Thoracic aorta (tissue), 2 donors: ENCODE measurements at regions not wholly inside any gene's neighbourhood (a gene's known extent, or its start where the extent isn't known, plus 50 kb on each side); places are given as distances from the start of the nearest gene placed in this dataset.

Source experiments
- ATAC-seq: fragments of 150-250 bp; one replicate; pipeline ENCODE4 v1.8.0; 2017; ENCODE audit warnings: low read depth; ENCODE audit not compliant: insufficient number of reproducible peaks, low FRiP score
- DNase-seq: peaks from one replicate; pipeline ENCODE4 v3.0.0-alpha.2; 2020; ENCODE audit warnings: low spot score
- H3K27ac ChIP-seq, 2 donors: fragments of 200-600 bp; sonication (generic); 1 replicate in 1 of 2; 2 replicates in 1 of 2; pipeline ENCODE4 v1.5.1; 2016; ENCODE audit warnings: mild to moderate bottlenecking in 2 of 2, moderate library complexity in 2 of 2
- H3K27me3 ChIP-seq: fragments of 200-600 bp; sonication (generic); replicated peaks from 2 replicates; pipeline ENCODE4 v1.6.0; 2016; ENCODE audit warnings: mild to moderate bottlenecking; ENCODE audit not compliant: insufficient read depth
- H3K36me3 ChIP-seq: fragments of 200-600 bp; sonication (generic); one replicate; pipeline ENCODE4 v1.5.1; 2016
- H3K4me1 ChIP-seq, 2 donors: fragments of 200-600 bp; sonication (generic); 1 replicate in 1 of 2; 2 replicates in 1 of 2; pipeline versions ENCODE4 v1.5.1 to v1.6.0; 2016; ENCODE audit warnings: low read depth in 2 of 2, mild to moderate bottlenecking in 1 of 2; ENCODE audit not compliant: control insufficient read depth in 1 of 2
- H3K4me3 ChIP-seq: fragments of 200-600 bp; sonication (generic); 2 replicates; pipeline ENCODE4 v1.5.1; 2016; ENCODE audit warnings: mild to moderate bottlenecking
- H3K9me3 ChIP-seq: fragments of 200-600 bp; sonication (generic); 2 replicates; pipeline ENCODE4 v1.5.1; 2016
- TF ChIP-seq, protein P1 (sequence below): fragments of 200-600 bp; sonication (generic); IDR thresholded peaks from one replicate; pipeline ENCODE4 v1.5.1; 2019; ENCODE audit warnings: antibody characterized with exemption

DNA sequence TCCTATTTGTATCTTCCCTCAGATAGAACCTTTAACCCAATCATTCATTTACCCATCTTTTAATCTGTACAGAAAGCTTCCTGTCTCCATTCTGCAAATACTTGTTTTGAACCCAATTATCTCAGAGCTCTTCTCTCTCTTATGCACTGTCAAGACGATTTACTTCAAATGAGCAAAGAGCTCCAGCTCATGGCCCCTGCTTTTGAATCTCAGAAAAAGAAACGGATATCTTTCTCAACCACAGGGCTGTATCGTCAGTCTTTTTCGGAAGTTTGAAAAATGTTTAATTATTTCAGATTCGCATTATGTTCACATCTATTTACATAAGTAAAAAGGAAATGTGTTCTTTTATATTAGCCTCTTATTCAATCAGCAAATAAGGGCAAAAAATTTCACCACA lies 322.7 kb upstream of the NBEA start:
- Histone ChIP-seq H3K36me3 (no peaks in the 10 kb centered on the region), H3K9me3 (no peaks in the 10 kb centered on the region), H3K27ac (no peak overlapping the region), H3K4me1 (peaks cover 0 to 6% of the 10 kb centered on the region in 2 donors), H3K27me3 (no peaks in the 10 kb centered on the region), H3K4me3 (no peak overlapping the region)
- TF ChIP-seq, protein P1, sequence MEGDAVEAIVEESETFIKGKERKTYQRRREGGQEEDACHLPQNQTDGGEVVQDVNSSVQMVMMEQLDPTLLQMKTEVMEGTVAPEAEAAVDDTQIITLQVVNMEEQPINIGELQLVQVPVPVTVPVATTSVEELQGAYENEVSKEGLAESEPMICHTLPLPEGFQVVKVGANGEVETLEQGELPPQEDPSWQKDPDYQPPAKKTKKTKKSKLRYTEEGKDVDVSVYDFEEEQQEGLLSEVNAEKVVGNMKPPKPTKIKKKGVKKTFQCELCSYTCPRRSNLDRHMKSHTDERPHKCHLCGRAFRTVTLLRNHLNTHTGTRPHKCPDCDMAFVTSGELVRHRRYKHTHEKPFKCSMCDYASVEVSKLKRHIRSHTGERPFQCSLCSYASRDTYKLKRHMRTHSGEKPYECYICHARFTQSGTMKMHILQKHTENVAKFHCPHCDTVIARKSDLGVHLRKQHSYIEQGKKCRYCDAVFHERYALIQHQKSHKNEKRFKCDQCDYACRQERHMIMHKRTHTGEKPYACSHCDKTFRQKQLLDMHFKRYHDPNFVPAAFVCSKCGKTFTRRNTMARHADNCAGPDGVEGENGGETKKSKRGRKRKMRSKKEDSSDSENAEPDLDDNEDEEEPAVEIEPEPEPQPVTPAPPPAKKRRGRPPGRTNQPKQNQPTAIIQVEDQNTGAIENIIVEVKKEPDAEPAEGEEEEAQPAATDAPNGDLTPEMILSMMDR, result no peak
- ATAC-seq (no peak), DNase-seq (no peak)

DNA sequence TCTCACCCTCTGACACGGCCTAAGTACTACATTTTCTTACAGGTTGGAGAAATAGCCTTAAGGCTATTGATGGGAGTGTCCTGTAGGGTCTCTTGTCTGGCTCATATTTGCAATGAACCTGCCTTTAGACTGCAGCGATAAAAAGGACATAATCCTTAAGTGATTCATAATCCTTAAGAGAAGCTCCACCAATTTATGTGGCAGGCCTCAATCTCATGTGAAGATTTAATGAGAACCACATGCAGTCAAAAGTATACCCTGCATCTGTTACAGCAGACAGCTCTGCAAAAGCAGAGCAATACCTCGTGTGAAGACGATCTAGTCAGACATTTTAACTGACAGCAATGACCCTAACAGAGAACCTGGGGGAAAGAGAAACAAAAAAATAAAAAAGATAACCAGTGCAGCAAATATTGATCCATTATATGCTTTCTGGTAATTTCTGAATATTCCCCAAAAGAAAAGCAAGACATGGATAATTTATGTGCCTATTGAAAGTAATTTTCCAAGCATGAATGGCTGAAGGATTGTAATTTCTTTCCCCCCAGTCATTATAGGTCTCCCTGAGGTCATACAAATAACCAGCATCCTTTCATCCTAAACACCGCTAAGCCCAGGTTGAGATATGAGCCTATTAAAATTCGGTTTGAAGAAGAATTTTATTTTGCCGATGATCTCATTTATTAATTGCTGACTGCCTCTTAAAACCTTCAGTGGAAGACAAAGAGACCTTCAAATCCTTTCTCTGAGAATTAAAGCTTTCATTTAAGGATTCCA lies 321.8 kb upstream of the NBEA start:
- no peaks in the 10 kb centered on the region for H3K36me3 ChIP-seq
- peaks cover 0 to 6% of the 10 kb centered on the region in 2 donors for H3K4me1 ChIP-seq
- H3K27ac ChIP-seq, result no peak overlapping the region
- TF ChIP-seq, protein P1, result no peak
- H3K4me3 ChIP-seq, result no peak overlapping the region
- H3K27me3 ChIP-seq, result no peaks in the 10 kb centered on the region
- ATAC-seq (no peak), DNase-seq (no peak)
- H3K9me3 ChIP-seq, result no peaks in the 10 kb centered on the region

DNA sequence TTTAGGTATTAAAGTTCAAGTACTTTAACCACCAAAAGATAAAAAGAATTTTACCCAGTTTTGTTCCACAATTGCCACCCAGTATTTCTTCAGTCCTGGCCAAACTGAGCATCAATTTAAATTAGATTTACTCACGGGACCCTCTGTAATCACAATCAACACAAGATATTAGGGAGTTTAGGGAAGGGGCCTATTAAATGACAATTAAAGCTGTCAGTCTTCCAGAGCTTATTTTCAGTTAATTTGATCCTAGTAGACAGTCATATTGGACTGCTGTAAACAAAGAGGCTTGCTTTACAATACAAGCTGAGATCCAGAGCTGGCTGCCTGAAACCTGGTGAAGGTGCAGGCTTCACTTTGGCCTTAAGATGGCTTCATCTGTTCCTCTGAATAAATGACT lies 321.2 kb upstream of the NBEA start:
- TF ChIP-seq, protein P1, result no peak
- no peak for DNase-seq
- H3K27ac ChIP-seq, result no peak overlapping the region
- H3K27me3 ChIP-seq, result no peaks in the 10 kb centered on the region
- ATAC-seq, result no peak
- no peaks in the 10 kb centered on the region for H3K9me3 ChIP-seq
- no peak overlapping the region for H3K4me3 ChIP-seq
- H3K36me3 ChIP-seq, result no peaks in the 10 kb centered on the region
- H3K4me1 ChIP-seq, result peaks cover 0 to 6% of the 10 kb centered on the region in 2 donors

DNA sequence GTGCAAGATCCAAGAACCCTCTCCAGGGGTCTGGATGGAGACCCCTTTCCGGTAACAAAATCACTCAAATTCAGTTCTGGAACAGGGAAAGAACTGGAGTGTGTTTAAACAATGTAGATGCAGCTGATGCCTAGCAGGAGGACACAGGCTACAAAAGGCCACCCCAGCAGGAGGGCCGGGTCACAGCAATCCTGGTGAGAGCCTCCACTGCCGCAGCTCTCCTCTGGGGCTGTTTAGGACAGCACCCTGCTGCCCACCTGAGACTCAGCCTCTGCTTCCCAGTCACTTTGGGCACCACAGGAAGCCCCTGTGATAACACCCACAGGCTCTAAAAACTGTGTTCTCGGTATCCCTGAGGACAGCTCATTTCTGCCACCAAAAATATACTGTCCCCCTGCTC lies 318.7 kb upstream of the NBEA start:
- H3K4me3 ChIP-seq, result no peak overlapping the region
- no peaks in the 10 kb centered on the region for H3K9me3 ChIP-seq
- no peaks in the 10 kb centered on the region for H3K4me1 ChIP-seq
- no peaks in the 10 kb centered on the region for H3K27me3 ChIP-seq
- DNase-seq (no peak), ATAC-seq (no peak)
- no peak overlapping the region for H3K27ac ChIP-seq
- TF ChIP-seq, protein P1, result no peak
- H3K36me3 ChIP-seq, result no peaks in the 10 kb centered on the region

DNA sequence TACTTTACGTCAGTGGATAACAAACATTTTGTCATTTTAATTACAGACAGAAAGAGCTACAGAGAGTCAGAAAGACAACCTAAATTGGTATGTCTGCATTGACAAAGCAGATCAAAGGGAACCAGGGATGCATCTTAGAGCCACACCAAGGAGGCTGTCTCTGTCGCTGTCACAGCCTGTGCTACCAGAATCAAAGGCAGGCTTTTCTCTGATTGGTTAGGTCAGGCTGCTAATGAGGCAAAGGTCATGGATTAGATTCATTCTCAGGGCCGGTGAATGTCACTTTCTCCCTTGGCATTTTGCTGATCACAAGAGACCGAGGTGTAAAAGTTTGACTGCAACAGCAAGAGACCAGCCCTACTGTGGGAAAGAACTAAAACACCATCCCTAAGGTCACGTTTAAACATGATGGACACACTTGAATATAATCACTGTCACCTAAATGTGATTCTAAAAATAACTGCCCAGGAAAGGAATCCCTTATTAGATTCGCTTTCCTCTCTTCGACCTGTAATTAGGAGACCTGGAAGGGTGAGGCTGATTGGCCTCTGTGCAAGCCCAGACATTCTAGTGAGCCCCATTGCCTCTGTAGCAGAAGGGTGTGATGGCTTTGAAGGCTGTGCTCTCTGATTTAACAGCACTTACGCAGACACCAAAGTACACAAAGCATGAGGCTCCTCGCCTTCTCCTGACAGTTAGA lies 314.4 kb upstream of the NBEA start:
- DNase-seq (no peak), ATAC-seq (no peak)
- Histone ChIP-seq H3K27me3 (no peaks in the 10 kb centered on the region), H3K4me1 (no peaks in the 10 kb centered on the region), H3K27ac (no peak overlapping the region), H3K9me3 (no peaks in the 10 kb centered on the region), H3K4me3 (no peak overlapping the region), H3K36me3 (no peaks in the 10 kb centered on the region)
- TF ChIP-seq, protein P1, result no peak
